ENCODE measurements at regions not wholly inside any gene's neighbourhood (a gene's known extent, or its start where the extent isn't known, plus 50 kb on each side); places are given as distances from the start of the nearest gene placed in this dataset.

DNA sequence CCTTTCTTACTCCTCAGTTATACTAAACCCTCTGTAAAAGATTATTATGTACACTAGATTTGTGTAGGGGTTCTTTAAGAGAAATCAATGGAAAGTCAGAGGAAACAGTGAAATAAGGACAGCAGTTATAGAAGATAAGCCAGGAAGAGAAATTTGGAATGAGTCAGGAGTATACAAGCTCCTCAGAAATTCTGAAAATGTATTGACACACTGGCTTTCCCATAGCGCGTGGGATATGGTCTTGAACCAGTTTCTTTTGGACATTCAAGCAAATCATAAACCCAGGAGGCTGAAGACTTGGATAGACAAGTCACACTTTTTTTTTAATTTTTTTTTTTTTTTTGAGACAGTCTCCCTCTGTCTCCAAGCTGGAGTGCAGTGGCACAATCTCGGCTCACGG, 316.1 kb upstream of the MMADHC start:
- no peak for TF ChIP-seq POLR2A (IDR thresholded peaks at IDR 0.05)
- no peak for TF ChIP-seq EP300 (IDR thresholded peaks at IDR 0.05)
